ENCODE measurements at regions not wholly inside any gene's neighbourhood (a gene's known extent, or its start where the extent isn't known, plus 50 kb on each side); places are given as distances from the start of the nearest gene placed in this dataset.
"Not testable (repeated sequence)": the region's sequence is repeated elsewhere in the genome, so short reads cannot be mapped to it uniquely, and the experiment has no call there.

DNA sequence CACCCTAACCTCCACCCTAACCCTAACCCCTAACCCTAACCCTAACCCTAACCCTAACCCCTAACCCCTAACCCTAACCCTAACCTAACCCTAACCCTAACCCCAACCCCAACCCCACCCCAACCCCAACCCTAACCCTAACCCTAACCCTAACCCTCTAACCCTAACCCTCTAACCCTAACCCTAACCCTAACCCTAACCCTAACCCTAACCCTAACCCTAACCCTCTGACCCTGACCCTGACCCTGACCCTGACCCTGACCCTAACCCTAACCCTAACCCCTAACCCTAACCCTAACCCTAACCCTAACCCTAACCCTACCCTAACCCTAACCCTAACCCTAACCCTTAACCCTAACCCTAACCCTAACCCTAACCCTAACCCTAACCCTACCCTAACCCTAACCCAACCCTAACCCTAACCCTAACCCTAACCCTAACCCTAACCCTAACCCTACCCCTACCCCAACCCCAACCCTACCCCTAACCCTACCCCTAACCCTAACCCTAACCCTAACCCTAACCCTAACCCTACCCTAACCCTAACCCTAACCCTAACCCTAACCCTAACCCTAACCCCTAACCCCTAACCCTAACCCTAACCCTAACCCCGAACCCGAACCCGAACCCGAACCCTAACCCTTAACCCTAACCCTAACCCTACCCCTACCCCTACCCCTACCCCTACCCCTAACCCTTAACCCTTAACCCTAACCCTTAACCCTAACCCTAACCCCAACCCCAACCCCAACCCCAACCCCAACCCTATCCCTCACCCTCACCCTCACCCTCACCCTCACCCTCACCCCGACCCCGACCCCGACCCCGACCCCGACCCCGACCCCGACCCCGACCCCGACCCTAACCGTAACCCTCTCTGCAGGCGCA, 186.2 kb upstream of the CHL1 start:
- DNase-seq = not testable (repeated sequence)

- peak; percentile 5 for DNase-seq
These were observed 184.8 kb upstream of the CHL1 start for GRCh38 chr3:11734-12133.

DNA sequence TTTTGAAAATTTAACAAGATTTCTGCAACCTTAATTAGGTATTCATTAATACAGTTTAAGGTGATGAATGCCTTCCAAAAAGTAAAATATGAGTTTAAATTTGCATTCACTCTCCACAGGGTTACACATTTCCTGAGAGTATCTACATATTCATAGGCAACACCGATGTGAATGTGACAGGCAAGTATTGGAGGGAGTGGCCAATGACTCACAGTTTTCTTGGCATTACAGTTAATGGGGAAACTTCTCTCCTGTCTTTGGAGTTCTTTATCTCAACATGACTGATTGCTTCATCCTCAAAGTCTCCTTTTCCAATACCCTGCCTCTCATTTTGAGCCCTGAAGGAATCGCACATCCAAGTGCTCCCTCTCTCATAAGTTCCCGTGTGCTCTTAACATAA, 181.9 kb upstream of the CHL1 start:
- DNase-seq = no peak

- no peak for DNase-seq
These were observed 180.2 kb upstream of the CHL1 start for GRCh38 chr3:16366-16765.

GRCh38 chr3:20421-20820, 176.1 kb upstream of the CHL1 start:
- no peak for DNase-seq

- DNase-seq = no peak
These were observed 172.6 kb upstream of the CHL1 start for GRCh38 chr3:24006-24405.

GRCh38 chr3:25056-25455, 171.5 kb upstream of the CHL1 start:
- no peak for DNase-seq

GRCh38 chr3:35985-36384, 160.6 kb upstream of the CHL1 start:
- DNase-seq = not testable (repeated sequence)

DNA sequence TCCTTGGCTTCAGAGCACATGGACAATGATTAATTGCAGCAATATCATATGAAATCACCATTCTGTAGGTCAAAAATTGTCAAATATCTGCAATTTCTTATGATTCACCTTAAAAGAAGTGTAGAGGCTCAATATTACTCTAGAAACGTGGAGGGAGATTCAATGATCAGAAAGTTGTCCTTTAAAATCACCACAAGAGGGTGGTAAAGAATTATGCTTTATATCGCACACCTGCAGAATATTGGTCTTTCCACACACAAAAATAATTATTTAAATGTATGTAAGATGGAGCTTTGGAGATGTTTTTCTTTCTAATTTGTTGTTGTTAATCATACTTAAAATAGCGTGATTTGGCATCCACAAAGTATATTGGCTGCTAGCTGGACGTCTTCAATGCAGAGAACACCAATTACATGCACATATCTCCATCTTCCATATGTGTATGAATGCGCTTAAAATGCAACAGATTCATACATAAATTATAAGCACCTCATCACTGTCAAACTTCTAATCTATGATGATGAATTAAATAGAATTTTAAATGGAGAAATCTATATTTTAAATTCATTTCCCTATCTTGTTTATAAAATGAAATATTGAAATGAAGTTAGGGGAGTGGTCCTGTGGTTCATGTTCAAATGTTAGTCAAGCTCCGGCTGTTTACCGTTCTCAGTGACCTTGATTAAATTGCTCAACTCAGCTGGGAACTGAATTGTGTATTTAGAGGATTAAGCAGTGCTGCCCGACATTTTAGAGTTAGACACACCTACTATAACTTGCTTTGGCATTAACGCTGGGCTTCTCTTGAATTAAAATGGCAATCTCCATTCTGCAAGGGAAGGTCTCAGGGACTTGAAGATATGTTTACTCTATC, 153.5 kb upstream of the CHL1 start:
- peak; percentile 15 for DNase-seq

GRCh38 chr3:44028-44676, 152.4 kb upstream of the CHL1 start:
- no peak for DNase-seq

DNA sequence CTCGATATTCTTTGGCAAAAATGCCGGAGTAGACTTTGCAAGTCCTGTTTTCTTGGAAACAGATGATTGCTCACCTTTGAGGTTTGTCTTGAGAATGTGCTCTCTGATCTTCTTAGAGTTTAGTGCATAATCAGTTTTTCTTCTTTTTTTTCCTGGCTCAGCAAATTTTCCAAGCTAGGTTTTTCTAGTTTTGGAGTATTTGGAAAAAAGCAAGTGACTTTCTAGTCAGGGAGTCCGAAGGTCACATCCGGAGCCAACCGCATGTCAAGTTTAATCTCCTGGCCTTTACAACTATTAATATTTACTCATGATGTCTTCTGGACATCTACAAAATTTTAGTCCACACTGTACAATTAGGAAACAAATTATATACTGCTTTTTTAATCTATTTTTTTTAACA, 151.6 kb upstream of the CHL1 start:
- not testable (repeated sequence) for DNase-seq

GRCh38 chr3:46576-46975, 150.0 kb upstream of the CHL1 start:
- no peak for DNase-seq

GRCh38 chr3:53441-53840, 143.1 kb upstream of the CHL1 start:
- not testable (repeated sequence) for DNase-seq

- no peak for DNase-seq
These were observed 142.3 kb upstream of the CHL1 start for GRCh38 chr3:54240-54639.

GRCh38 chr3:56672-57071, 139.9 kb upstream of the CHL1 start:
- no peak for DNase-seq

DNA sequence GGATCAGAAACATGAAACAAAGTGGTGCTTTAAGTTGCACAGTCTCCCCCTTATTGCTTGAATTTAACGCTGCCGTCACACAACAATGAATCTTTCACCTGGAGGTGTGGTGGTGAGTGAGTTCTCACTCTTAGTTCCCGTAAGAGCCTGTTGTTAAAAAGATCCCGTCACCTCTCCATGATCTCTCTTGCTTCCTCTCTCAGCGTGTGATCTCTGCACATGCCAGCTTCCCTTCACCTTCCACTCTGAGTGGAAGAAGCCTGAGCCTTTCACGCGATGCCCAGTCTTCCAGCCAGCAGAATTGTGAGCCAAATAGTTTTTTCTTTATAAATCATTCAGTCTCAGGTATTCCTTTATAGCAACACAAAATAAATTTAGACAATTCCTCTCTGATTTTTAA, 136.7 kb upstream of the CHL1 start:
- DNase-seq = no peak

DNA sequence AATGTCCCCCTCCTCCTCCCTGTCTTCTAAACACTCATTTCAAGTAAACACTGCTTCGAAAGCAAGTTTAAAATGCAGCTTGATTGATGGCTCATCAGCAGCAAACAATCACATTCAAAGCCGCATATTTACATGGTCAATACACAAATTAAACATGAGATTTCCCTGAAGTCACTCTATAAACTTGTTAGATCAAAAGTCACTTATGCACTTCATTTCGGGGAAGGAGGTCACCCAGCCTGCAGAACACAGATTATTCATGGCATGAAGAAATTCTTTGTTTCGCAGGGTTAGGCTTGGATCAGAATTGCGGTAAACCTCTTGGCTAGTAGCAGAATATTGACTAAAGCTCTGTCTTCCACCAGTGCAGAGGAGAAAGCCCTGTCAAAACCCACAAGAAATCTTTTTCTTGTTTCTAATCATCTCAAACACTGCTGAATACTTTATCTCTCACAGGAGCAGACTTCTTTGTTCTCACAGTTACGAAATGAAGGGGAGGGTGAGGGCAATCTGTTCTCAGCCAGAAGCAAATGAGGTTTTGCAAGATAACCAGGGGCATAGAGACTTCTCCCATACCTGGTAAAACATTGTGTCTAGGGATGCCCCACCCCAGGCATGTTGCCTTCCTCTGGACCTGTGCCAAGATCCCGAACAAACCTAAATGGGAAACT, 133.3 kb upstream of the CHL1 start:
- DNase-seq = peak; percentile 16

DNA sequence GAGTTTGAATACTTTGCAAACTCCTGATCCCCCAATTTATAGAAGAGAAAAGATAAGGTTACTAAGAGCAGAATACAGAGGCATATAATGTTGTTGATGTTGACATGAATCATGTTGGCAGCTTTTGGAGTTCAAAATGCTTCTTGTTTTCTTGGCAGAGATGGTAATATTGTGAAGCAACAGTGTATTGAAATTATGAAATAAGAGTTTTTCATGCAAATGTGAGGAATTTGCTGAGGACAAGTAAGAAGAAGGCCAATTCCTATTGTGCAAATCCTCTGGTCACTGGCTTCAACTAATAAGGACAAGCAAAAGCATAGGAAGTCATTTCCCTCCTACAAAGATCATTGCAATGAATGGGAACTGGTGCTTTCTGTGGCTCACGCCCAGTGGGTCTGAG, 126.9 kb upstream of the CHL1 start:
- DNase-seq = no peak

- DNase-seq = no peak
These were observed 123.8 kb upstream of the CHL1 start for GRCh38 chr3:72776-73175.

- no peak for DNase-seq
These were observed 123.3 kb upstream of the CHL1 start for GRCh38 chr3:73271-73670.

- DNase-seq = no peak
These were observed 121.8 kb upstream of the CHL1 start for GRCh38 chr3:74676-75243.

GRCh38 chr3:75260-75659, 121.3 kb upstream of the CHL1 start:
- no peak for DNase-seq

DNA sequence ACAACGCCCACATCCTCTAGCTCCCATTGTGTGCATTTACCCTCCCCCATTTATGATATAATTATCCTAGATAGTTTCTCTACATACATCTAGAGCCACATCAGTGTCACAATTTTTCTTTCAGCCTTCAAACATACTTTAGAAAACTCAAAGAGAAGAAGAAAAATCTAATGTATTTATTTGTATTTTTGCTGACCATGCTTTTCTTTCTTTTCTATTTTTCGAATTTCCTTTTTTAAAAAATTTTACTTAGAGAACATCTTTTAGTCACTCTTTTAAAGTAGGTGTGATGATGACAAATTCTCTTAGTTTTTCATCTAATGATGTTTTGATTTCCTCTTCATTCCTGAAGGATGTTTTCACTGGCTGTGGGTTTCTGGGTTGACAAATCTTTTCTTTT, 117.0 kb upstream of the CHL1 start:
- DNase-seq = no peak

All from COR-L47 (cell line).